Rectal smooth muscle tissue (tissue), 1 donor: ENCODE measurements at regions not wholly inside any gene's neighbourhood (a gene's known extent, or its start where the extent isn't known, plus 50 kb on each side); places are given as distances from the start of the nearest gene placed in this dataset.

Source experiments
- H3K27ac ChIP-seq: one replicate; pipeline ENCODE4 v1.7.0; 2013; ENCODE audit warnings: low read depth, low read length, inconsistent platforms
- H3K27me3 ChIP-seq: one replicate; pipeline ENCODE4 v1.7.0; 2013; ENCODE audit warnings: low read length; ENCODE audit not compliant: control insufficient read depth, insufficient read depth
- H3K36me3 ChIP-seq: one replicate; pipeline ENCODE4 v1.7.0; 2013; ENCODE audit warnings: low read length; ENCODE audit not compliant: control insufficient read depth, insufficient read depth
- H3K4me1 ChIP-seq: one replicate; pipeline ENCODE4 v1.7.0; 2013; ENCODE audit warnings: low read length; ENCODE audit not compliant: control insufficient read depth, insufficient read depth
- H3K4me3 ChIP-seq: one replicate; pipeline ENCODE4 v1.7.0; 2013; ENCODE audit warnings: low read length
- H3K9ac ChIP-seq: one replicate; pipeline ENCODE4 v1.7.0; 2013; ENCODE audit warnings: low read length

- Histone ChIP-seq H3K27me3 (no peaks in the 10 kb centered on the region), H3K9ac (no peak overlapping the region), H3K4me3 (no peak overlapping the region), H3K4me1 (no peaks in the 10 kb centered on the region), H3K36me3 (no peaks in the 10 kb centered on the region), H3K27ac (no peak overlapping the region)
These were observed 693.6 kb downstream of the QKI start for GRCh38 chr6:164108092-164108491.

GRCh38 chr6:164107297-164107995 is 692.9 kb downstream of the QKI start:
- H3K27ac ChIP-seq: no peak overlapping the region

GRCh38 chr6:164106345-164106769 is 691.8 kb downstream of the QKI start:
- H3K36me3 ChIP-seq: no peaks in the 10 kb centered on the region
- no peak overlapping the region for H3K9ac ChIP-seq
- no peaks in the 10 kb centered on the region for H3K27me3 ChIP-seq
- no peak overlapping the region for H3K27ac ChIP-seq
- no peak overlapping the region for H3K4me3 ChIP-seq
- H3K4me1 ChIP-seq: no peaks in the 10 kb centered on the region

More at GRCh38 chr6:164107297-164107995, 692.9 kb downstream of the QKI start:
- Histone ChIP-seq H3K36me3 (no peaks in the 10 kb centered on the region), H3K27me3 (no peaks in the 10 kb centered on the region), H3K9ac (no peak overlapping the region), H3K4me1 (no peaks in the 10 kb centered on the region), H3K4me3 (no peak overlapping the region)

- Histone ChIP-seq H3K36me3 (no peaks in the 10 kb centered on the region), H3K27me3 (no peaks in the 10 kb centered on the region), H3K9ac (no peak overlapping the region), H3K27ac (no peak overlapping the region), H3K4me1 (no peaks in the 10 kb centered on the region), H3K4me3 (no peak overlapping the region)
These were observed 691.2 kb downstream of the QKI start for GRCh38 chr6:164105705-164106104.

- Histone ChIP-seq H3K4me3 (no peak overlapping the region), H3K36me3 (no peaks in the 10 kb centered on the region), H3K9ac (no peak overlapping the region), H3K4me1 (no peaks in the 10 kb centered on the region), H3K27me3 (no peaks in the 10 kb centered on the region), H3K27ac (no peak overlapping the region)
These were observed 689.9 kb downstream of the QKI start for GRCh38 chr6:164104432-164104831.

GRCh38 chr6:164102693-164103092 is 688.2 kb downstream of the QKI start:
- no peak overlapping the region for H3K4me3 ChIP-seq
- no peaks in the 10 kb centered on the region for H3K36me3 ChIP-seq
- H3K27ac ChIP-seq: no peak overlapping the region
- H3K27me3 ChIP-seq: no peaks in the 10 kb centered on the region
- H3K4me1 ChIP-seq: no peaks in the 10 kb centered on the region
- no peak overlapping the region for H3K9ac ChIP-seq

GRCh38 chr6:164101859-164102258 is 687.3 kb downstream of the QKI start:
- Histone ChIP-seq H3K9ac (no peak overlapping the region), H3K4me3 (no peak overlapping the region), H3K27me3 (no peaks in the 10 kb centered on the region), H3K4me1 (no peaks in the 10 kb centered on the region), H3K36me3 (no peaks in the 10 kb centered on the region), H3K27ac (no peak overlapping the region)

- Histone ChIP-seq H3K4me1 (no peaks in the 10 kb centered on the region), H3K36me3 (no peaks in the 10 kb centered on the region), H3K4me3 (no peak overlapping the region), H3K9ac (no peak overlapping the region), H3K27ac (no peak overlapping the region), H3K27me3 (no peaks in the 10 kb centered on the region)
These were observed 684.8 kb downstream of the QKI start for GRCh38 chr6:164099269-164099865.

- H3K27me3 ChIP-seq: no peaks in the 10 kb centered on the region
- no peak overlapping the region for H3K9ac ChIP-seq
- no peak overlapping the region for H3K4me3 ChIP-seq
- H3K4me1 ChIP-seq: no peaks in the 10 kb centered on the region
- no peaks in the 10 kb centered on the region for H3K36me3 ChIP-seq
- no peak overlapping the region for H3K27ac ChIP-seq
These were observed 684.3 kb downstream of the QKI start for GRCh38 chr6:164098857-164099267.

- no peaks in the 10 kb centered on the region for H3K36me3 ChIP-seq
- no peak overlapping the region for H3K4me3 ChIP-seq
- H3K9ac ChIP-seq: no peak overlapping the region
- H3K27ac ChIP-seq: no peak overlapping the region
- no peaks in the 10 kb centered on the region for H3K27me3 ChIP-seq
- no peaks in the 10 kb centered on the region for H3K4me1 ChIP-seq
These were observed 683.3 kb downstream of the QKI start for GRCh38 chr6:164097551-164098398.

GRCh38 chr6:164097056-164097455 is 682.5 kb downstream of the QKI start:
- H3K4me3 ChIP-seq: no peak overlapping the region
- H3K36me3 ChIP-seq: no peaks in the 10 kb centered on the region
- H3K4me1 ChIP-seq: no peaks in the 10 kb centered on the region
- no peaks in the 10 kb centered on the region for H3K27me3 ChIP-seq
- H3K27ac ChIP-seq: no peak overlapping the region
- H3K9ac ChIP-seq: no peak overlapping the region

- H3K4me3 ChIP-seq: no peak overlapping the region
- no peaks in the 10 kb centered on the region for H3K4me1 ChIP-seq
- H3K36me3 ChIP-seq: no peaks in the 10 kb centered on the region
- H3K9ac ChIP-seq: no peak overlapping the region
- H3K27me3 ChIP-seq: no peaks in the 10 kb centered on the region
- H3K27ac ChIP-seq: no peak overlapping the region
These were observed 680.5 kb downstream of the QKI start for GRCh38 chr6:164095056-164095455.
